ENCODE measurements at regions not wholly inside any gene's neighbourhood (a gene's known extent, or its start where the extent isn't known, plus 50 kb on each side); places are given as distances from the start of the nearest gene placed in this dataset.

DNA sequence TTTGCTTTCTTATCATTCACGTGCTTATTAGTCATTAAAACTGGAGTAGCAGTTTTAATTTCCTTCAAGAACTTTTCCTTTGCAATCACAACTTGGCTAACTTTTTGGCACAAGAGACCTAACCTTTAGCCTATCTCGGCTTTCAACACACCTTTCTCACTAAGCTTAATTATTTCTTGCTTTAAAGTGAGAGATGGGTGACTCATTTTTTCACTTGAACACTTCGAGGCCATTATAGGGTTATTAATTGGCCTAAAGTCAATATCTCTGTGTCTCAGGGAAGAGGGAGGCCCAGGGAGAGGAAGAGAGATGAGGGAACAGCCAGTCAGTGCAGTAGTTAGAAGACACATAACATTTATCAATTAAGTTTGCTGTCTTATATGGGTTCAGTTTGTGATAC lies 289.8 kb downstream of the RBM43 start:
- no peak for DNase-seq (ENCODE audit: low spot score)
- no peak for TF ChIP-seq CTCF (IDR thresholded peaks at IDR 0.05)
- no peak for ATAC-seq (ENCODE audit: low FRiP score)

DNA sequence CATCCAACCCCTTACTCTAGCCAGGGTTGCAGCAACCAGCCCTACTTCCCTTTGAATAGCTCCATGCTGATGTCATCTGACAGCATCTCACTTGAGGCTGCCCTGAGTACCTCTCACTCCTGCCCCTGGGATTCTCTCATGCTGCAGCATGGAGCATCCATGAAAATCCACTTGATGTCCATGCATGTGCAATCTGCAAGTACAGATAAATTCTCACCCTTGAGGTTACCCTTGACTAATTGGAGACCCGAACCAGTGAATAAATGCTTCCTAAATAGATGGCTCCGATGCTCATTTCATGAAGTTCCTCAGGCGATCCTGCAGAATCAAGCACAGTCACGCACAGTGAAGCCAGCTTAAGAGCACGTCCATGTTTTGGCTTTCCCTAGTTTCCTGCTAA lies 298.3 kb downstream of the RBM43 start:
- no peak for TF ChIP-seq CTCF (IDR thresholded peaks at IDR 0.05)
- no peak for ATAC-seq (ENCODE audit: low FRiP score)
- DNase-seq (ENCODE audit: low spot score) = no peak

DNA sequence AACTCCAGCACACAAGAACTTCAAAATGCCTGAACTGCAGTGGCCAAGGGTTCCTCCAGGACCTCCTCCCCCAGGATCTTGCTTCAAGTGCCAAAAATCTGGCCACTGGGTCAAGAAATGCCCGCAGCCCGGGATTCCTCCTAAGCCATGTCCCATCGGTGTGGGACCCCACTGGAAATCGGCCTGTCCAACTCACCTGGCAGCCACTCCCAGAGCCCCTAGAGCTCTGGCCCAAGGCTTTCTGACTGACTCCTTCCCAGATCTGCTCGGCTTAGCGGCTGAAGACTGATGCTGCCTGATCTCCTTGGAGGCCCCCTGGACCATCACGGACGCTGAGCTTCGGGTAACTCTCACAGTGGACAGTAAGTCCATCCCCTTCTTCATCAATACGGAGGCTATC lies 306.4 kb downstream of the RBM43 start:
- TF ChIP-seq CTCF (IDR thresholded peaks at IDR 0.05) = no peak
- no peak for ATAC-seq (ENCODE audit: low FRiP score)
- no peak for DNase-seq (ENCODE audit: low spot score)

DNA sequence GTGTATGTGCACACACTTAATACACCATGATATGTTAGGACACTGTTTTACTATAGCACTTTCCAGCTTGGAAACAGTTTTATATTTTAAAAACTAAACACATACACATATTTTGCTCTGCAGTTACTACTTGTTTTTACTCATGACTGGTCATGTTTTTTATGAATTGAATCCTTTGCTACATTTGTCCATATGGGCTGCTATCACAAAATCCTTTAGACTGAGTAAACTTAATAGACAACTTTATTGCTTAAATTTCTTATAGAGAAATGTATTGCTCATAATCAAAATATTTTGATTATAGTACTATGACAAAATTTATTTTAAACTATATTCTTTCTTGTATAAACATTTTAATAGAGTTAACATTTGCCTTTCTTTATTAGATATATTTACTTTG lies 314.8 kb downstream of the RBM43 start:
- ATAC-seq (ENCODE audit: low FRiP score) (no peak), DNase-seq (ENCODE audit: low spot score) (no peak)
- no peak for TF ChIP-seq CTCF (IDR thresholded peaks at IDR 0.05)

- ATAC-seq (ENCODE audit: low FRiP score) = no peak
- TF ChIP-seq CTCF (IDR thresholded peaks at IDR 0.05) = no peak
These were observed 317.3 kb downstream of the RBM43 start for GRCh38 chr2:150944315-150944714.

GRCh38 chr2:150939087-150939486 lies 322.6 kb downstream of the RBM43 start:
- DNase-seq (ENCODE audit: low spot score) (no peak), ATAC-seq (ENCODE audit: low FRiP score) (no peak)
- no peak for TF ChIP-seq CTCF (IDR thresholded peaks at IDR 0.05)

More at GRCh38 chr2:150944315-150944714, 317.3 kb downstream of the RBM43 start:
- no peak for DNase-seq (ENCODE audit: low spot score)

- ATAC-seq (ENCODE audit: low FRiP score) (no peak), DNase-seq (ENCODE audit: low spot score) (no peak)
- no peak for TF ChIP-seq CTCF (IDR thresholded peaks at IDR 0.05)
These were observed 323.1 kb downstream of the RBM43 start for GRCh38 chr2:150938527-150938926.

Measured in omental fat pad (tissue), 3 donors.